G401.6 (cell line): ENCODE measurements at regions not wholly inside any gene's neighbourhood (a gene's known extent, or its start where the extent isn't known, plus 50 kb on each side); places are given as distances from the start of the nearest gene placed in this dataset.

ENCODE experiments used
- FAIRE-seq: peaks from 2 replicates; lab custom pipeline; 2012; peaks lifted over from hg19 to GRCh38; lab: Jason Lieb, UNC

- no peak for FAIRE-seq
These were observed 181.3 kb upstream of the USP24 start for GRCh38 chr1:55396381-55396891.

- FAIRE-seq, result peak; percentile 28
These were observed 173.8 kb upstream of the USP24 start for GRCh38 chr1:55388960-55389359.

GRCh38 chr1:55387145-55387544 is 172.0 kb upstream of the USP24 start:
- FAIRE-seq, result no peak

- FAIRE-seq, result no peak
These were observed 171.3 kb upstream of the USP24 start for GRCh38 chr1:55386456-55386855.

GRCh38 chr1:55385402-55386018 is 170.3 kb upstream of the USP24 start:
- FAIRE-seq, result no peak

- no peak for FAIRE-seq
These were observed 169.5 kb upstream of the USP24 start for GRCh38 chr1:55384637-55385036.

- FAIRE-seq, result no peak
These were observed 167.7 kb upstream of the USP24 start for GRCh38 chr1:55382806-55383305.

- no peak for FAIRE-seq
These were observed 166.8 kb upstream of the USP24 start for GRCh38 chr1:55381983-55382382.

GRCh38 chr1:55381491-55381890 is 166.3 kb upstream of the USP24 start:
- no peak for FAIRE-seq

GRCh38 chr1:55380355-55380970 is 165.3 kb upstream of the USP24 start:
- no peak for FAIRE-seq

GRCh38 chr1:55378582-55378981 is 163.4 kb upstream of the USP24 start:
- no peak for FAIRE-seq

- FAIRE-seq, result no peak
These were observed 161.7 kb upstream of the USP24 start for GRCh38 chr1:55376897-55377296.

GRCh38 chr1:55375617-55376258 is 160.6 kb upstream of the USP24 start:
- FAIRE-seq, result no peak

GRCh38 chr1:55374801-55375616 is 159.8 kb upstream of the USP24 start:
- no peak for FAIRE-seq

- FAIRE-seq, result no peak
These were observed 159.1 kb upstream of the USP24 start for GRCh38 chr1:55374216-55374615.

GRCh38 chr1:55369474-55369873 is 154.3 kb upstream of the USP24 start:
- no peak for FAIRE-seq

- FAIRE-seq, result no peak
These were observed 153.5 kb upstream of the USP24 start for GRCh38 chr1:55368698-55369097.

GRCh38 chr1:55367273-55367672 is 152.1 kb upstream of the USP24 start:
- FAIRE-seq, result no peak

- FAIRE-seq, result no peak
These were observed 149.1 kb upstream of the USP24 start for GRCh38 chr1:55364216-55364615.

GRCh38 chr1:55363268-55363667 is 148.1 kb upstream of the USP24 start:
- no peak for FAIRE-seq

GRCh38 chr1:55362558-55362957 is 147.4 kb upstream of the USP24 start:
- no peak for FAIRE-seq

- FAIRE-seq, result no peak
These were observed 144.4 kb upstream of the USP24 start for GRCh38 chr1:55359611-55360010.

- FAIRE-seq, result no peak
These were observed 143.4 kb upstream of the USP24 start for GRCh38 chr1:55358581-55358980.
